Heart left ventricle (tissue), 13 donors: ENCODE measurements at regions not wholly inside any gene's neighbourhood (a gene's known extent, or its start where the extent isn't known, plus 50 kb on each side); places are given as distances from the start of the nearest gene placed in this dataset.

ENCODE experiments used
- POLR2A ChIP-seq, 2 donors: fragments of 450-650 bp; IDR thresholded peaks; one replicate each; pipeline ENCODE4 v1.6.1; 2017; ENCODE audit warnings: antibody characterized with exemption in 2 of 2, mild to moderate bottlenecking in 2 of 2, moderate library complexity in 2 of 2
- TF ChIP-seq, protein P1 (sequence below), 12 donors: fragments of 200-600 bp; sonication (generic) in 4 of 12; IDR thresholded peaks; one replicate each; pipeline versions ENCODE4 v1.5.0 to v1.8.0; 2018 to 2022; ENCODE audit warnings: antibody characterized with exemption in 12 of 12, mild to moderate bottlenecking in 5 of 12
- donor health status: ischemic (EF 13 %, LVEDD 7.1; RV severe dilation, severe dysfunction).
- donor health status: DM: no; HTN: yes; CAD: no.
- donor health status: DM: no; HTN: no; CAD: no.
- donor health status: ischemic (EF 25% LVEDD 6.9; RV normal size, moderate dysfunction).
- donor health status: ischemic (EF 25% LVEDD 5.7; RV mildly dilated, moderate dysfunction).
- donor health status: ischemic (EF 35%, LVEDD 5.7; RV mildly dilated, moderate dysfunction).
- donor health status: nonischemic (EF 11% LVEDD 7.7; RV severe dilation, severe dysfunction).
- donor health status: DM: yes; HTN: yes; CAD: no.
- donor health status: PGD.
- donor health status: ischemic (EF 29% LVEDD 5.4; RV normal size, mild dysfunction).
- donor health status: nonischemic (EF 23%, LVEDD 6.1; RV moderate dilation, normal function).

DNA sequence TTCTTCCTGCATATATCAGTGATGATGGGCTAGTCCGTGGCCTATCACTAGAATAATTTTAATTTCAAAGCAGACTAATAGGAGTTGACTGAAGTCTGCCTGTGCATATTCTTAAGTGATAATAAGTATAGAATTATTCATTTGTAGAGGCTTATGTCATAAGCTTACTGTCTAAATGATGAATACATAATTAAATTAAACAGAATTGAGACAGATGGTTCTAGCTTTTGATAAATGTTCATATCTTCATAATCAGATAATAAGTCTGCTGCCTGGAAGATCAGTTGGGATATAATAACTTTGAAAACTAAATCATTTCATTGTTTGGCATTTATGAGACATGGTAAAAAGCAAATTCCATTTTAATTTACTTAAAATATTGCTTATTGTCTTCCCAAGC lies 1175.6 kb downstream of the TECRL start:
- TF ChIP-seq, protein P1, sequence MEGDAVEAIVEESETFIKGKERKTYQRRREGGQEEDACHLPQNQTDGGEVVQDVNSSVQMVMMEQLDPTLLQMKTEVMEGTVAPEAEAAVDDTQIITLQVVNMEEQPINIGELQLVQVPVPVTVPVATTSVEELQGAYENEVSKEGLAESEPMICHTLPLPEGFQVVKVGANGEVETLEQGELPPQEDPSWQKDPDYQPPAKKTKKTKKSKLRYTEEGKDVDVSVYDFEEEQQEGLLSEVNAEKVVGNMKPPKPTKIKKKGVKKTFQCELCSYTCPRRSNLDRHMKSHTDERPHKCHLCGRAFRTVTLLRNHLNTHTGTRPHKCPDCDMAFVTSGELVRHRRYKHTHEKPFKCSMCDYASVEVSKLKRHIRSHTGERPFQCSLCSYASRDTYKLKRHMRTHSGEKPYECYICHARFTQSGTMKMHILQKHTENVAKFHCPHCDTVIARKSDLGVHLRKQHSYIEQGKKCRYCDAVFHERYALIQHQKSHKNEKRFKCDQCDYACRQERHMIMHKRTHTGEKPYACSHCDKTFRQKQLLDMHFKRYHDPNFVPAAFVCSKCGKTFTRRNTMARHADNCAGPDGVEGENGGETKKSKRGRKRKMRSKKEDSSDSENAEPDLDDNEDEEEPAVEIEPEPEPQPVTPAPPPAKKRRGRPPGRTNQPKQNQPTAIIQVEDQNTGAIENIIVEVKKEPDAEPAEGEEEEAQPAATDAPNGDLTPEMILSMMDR (IDR thresholded peaks at IDR 0.05) = no peak
- TF ChIP-seq POLR2A (IDR thresholded peaks at IDR 0.05) = no peak
